ENCODE measurements at regions not wholly inside any gene's neighbourhood (a gene's known extent, or its start where the extent isn't known, plus 50 kb on each side); places are given as distances from the start of the nearest gene placed in this dataset.
"Not testable (repeated sequence)": the region's sequence is repeated elsewhere in the genome, so short reads cannot be mapped to it uniquely, and the experiment has no call there.

DNA sequence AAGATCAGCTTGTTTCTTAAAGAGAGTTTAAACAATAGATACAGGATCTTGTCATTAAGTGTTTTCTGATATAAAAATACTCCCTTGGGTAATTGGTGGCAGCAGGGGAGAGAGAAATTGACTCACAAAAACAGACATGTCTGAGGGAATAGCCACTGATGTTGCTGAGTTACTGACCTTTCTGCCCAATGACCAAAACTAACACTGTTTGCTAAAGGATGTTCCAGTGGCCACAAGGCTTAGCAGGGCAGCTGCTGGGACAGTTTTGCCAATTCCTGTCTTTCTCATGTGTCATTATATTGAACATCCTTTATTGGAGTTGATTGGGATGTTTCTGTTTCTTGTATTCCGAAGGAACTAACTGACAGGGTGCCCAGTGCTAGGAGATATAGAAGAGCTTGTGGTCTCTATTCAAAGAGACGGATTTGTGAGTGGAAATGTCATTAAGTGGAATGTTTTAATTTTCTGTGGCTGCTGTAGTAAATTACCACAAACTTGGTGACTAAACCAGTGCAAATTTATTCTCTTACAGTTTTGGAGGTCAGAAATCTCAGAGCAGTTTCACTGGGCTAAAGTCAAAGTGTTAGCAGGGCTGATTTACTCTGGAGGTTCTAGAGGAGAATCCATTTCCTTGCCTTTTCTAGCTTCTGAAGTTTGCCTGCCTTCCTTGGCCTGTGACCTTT, 124.8 kb upstream of the RMDN2 start:
- H3K27me3 ChIP-seq (ENCODE audit: control insufficient read depth in 3 of 3, insufficient read depth in 3 of 3, low read length in 2 of 3): no peaks in the 10 kb centered on the region
- no peak overlapping the region for H3K27ac ChIP-seq (ENCODE audit: low read depth in 1 of 2, low read length in 1 of 2)
- TF ChIP-seq, protein P1, sequence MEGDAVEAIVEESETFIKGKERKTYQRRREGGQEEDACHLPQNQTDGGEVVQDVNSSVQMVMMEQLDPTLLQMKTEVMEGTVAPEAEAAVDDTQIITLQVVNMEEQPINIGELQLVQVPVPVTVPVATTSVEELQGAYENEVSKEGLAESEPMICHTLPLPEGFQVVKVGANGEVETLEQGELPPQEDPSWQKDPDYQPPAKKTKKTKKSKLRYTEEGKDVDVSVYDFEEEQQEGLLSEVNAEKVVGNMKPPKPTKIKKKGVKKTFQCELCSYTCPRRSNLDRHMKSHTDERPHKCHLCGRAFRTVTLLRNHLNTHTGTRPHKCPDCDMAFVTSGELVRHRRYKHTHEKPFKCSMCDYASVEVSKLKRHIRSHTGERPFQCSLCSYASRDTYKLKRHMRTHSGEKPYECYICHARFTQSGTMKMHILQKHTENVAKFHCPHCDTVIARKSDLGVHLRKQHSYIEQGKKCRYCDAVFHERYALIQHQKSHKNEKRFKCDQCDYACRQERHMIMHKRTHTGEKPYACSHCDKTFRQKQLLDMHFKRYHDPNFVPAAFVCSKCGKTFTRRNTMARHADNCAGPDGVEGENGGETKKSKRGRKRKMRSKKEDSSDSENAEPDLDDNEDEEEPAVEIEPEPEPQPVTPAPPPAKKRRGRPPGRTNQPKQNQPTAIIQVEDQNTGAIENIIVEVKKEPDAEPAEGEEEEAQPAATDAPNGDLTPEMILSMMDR (IDR thresholded peaks at IDR 0.05; ENCODE audit: control extremely low read depth, extremely low read depth): no peak
- no peaks in the 10 kb centered on the region for H3K9me3 ChIP-seq (ENCODE audit: control insufficient read depth in 4 of 4, insufficient read depth in 3 of 4, low read length in 3 of 4)
- H3K4me3 ChIP-seq: no peak overlapping the region
- ATAC-seq (ENCODE audit: insufficient read depth, low FRiP score) (no peak), DNase-seq (no peak)
- H3K4me1 ChIP-seq (ENCODE audit: control insufficient read depth in 5 of 5, insufficient read depth in 5 of 5, low read length in 5 of 5): peaks cover 0 to 14% (median 0%) of the 10 kb centered on the region in 5 donors
- 95 to 96% methylated on average over 2 of the region's 2 CpGs for WGBS, 2 donors
- H3K9ac ChIP-seq (ENCODE audit: insufficient read depth in 1 of 2, low read length in 2 of 2): no peak overlapping the region
- H3K36me3 ChIP-seq (ENCODE audit: control insufficient read depth in 4 of 4, insufficient read depth in 4 of 4, low read length in 4 of 4): no peaks in the 10 kb centered on the region

DNA sequence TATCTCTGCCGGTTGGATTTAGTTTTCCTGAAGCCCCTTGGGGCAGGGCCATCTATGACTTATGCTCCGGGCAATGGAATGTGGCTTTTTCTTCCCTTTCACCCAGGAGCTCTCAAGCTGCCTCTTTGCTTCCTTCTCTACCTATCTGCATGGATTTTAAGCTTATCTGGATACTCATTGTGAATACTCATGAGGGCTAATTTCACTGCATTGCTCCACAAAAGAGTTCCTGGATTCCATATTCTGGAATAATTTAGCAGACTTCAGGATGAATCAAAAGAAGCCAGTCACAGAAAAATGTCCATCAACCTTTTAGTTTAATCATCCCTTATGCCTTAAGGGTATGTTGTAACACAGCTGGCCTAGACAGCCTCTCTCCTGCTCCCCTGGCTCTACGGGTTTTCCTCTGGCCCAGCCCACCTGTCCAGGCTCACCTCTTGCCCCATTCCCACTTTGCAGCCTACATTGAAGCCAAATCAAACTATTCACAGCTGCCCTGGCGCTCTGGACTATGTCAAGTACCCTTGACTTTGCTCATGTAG, 122.8 kb upstream of the RMDN2 start:
- TF ChIP-seq, protein P1 (IDR thresholded peaks at IDR 0.05; ENCODE audit: control extremely low read depth, extremely low read depth): no peak
- Histone ChIP-seq H3K4me1 (ENCODE audit: control insufficient read depth in 5 of 5, insufficient read depth in 5 of 5, low read length in 5 of 5) (peaks cover 0 to 14% (median 0%) of the 10 kb centered on the region in 5 donors), H3K9ac (ENCODE audit: insufficient read depth in 1 of 2, low read length in 2 of 2) (no peak overlapping the region), H3K27ac (ENCODE audit: low read depth in 1 of 2, low read length in 1 of 2) (no peak overlapping the region), H3K36me3 (ENCODE audit: control insufficient read depth in 4 of 4, insufficient read depth in 4 of 4, low read length in 4 of 4) (no peaks in the 10 kb centered on the region), H3K4me3 (no peak overlapping the region), H3K27me3 (ENCODE audit: control insufficient read depth in 3 of 3, insufficient read depth in 3 of 3, low read length in 2 of 3) (no peaks in the 10 kb centered on the region), H3K9me3 (ENCODE audit: control insufficient read depth in 4 of 4, insufficient read depth in 3 of 4, low read length in 3 of 4) (no peaks in the 10 kb centered on the region)
- 66 to 85% methylated on average over 4 of the region's 4 CpGs for WGBS, 2 donors
- ATAC-seq (ENCODE audit: insufficient read depth, low FRiP score) (peak; percentile 77), DNase-seq (no peak)

DNA sequence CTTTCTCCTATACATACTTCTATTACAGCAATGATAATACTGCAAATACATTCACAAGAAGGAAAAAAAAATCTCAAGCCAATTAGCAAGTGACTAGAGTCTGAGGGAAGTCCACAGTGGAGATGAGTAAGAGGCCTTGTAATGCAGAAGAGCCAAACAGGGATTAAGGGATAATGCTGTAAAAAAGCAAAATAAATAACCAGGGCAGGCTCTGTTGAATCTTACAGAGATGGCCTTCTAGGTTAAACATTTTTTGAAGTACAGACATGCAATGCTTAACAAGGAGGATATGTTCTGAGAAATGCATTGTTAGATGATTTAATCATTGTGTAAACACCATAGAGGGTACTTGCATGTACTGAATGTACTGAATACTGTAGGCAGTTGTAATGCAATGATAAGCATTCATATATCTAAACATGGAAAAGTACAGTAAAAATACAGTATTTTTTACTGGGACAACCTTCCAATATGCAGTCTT, 122.1 kb upstream of the RMDN2 start:
- H3K9me3 ChIP-seq (ENCODE audit: control insufficient read depth in 4 of 4, insufficient read depth in 3 of 4, low read length in 3 of 4): no peaks in the 10 kb centered on the region
- H3K27ac ChIP-seq (ENCODE audit: low read depth in 1 of 2, low read length in 1 of 2): no peak overlapping the region
- no peaks in the 10 kb centered on the region for H3K27me3 ChIP-seq (ENCODE audit: control insufficient read depth in 3 of 3, insufficient read depth in 3 of 3, low read length in 2 of 3)
- H3K36me3 ChIP-seq (ENCODE audit: control insufficient read depth in 4 of 4, insufficient read depth in 4 of 4, low read length in 4 of 4): no peaks in the 10 kb centered on the region
- no peak for DNase-seq
- peaks cover 0 to 14% (median 0%) of the 10 kb centered on the region in 5 donors for H3K4me1 ChIP-seq (ENCODE audit: control insufficient read depth in 5 of 5, insufficient read depth in 5 of 5, low read length in 5 of 5)
- H3K4me3 ChIP-seq: no peak overlapping the region
- TF ChIP-seq, protein P1 (IDR thresholded peaks at IDR 0.05; ENCODE audit: control extremely low read depth, extremely low read depth): no peak
- no peak overlapping the region for H3K9ac ChIP-seq (ENCODE audit: insufficient read depth in 1 of 2, low read length in 2 of 2)
- peak; percentile 81 for ATAC-seq (ENCODE audit: insufficient read depth, low FRiP score)

DNA sequence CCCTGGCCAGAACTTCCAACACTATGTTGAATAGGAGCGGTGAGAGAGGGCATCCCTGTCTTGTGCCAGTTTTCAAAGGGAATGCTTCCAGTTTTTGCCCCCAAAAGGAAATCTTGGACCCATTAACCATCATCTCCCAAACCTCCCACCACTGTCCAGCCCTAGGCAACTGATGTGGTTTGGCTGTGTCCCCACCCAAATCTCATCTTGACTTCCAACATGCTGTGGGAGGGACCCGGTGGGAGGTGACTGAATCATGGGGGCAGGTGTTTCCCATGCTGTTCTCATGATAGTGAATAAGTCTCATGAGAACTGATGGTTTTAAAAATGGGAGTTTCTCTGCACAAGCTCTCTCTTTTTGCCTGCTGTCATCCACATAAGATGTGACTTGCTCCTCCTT, 119.1 kb upstream of the RMDN2 start:
- WGBS, 2 donors: 88 to 92% methylated on average over 2 of the region's 2 CpGs

More for the DNA sequence above, 119.1 kb upstream of the RMDN2 start:
- not testable (repeated sequence) for ATAC-seq (ENCODE audit: insufficient read depth, low FRiP score); H3K9ac ChIP-seq (ENCODE audit: insufficient read depth in 1 of 2, low read length in 2 of 2); H3K9me3 ChIP-seq (ENCODE audit: control insufficient read depth in 4 of 4, insufficient read depth in 3 of 4, low read length in 3 of 4); DNase-seq; H3K27ac ChIP-seq (ENCODE audit: low read depth in 1 of 2, low read length in 1 of 2); H3K27me3 ChIP-seq (ENCODE audit: control insufficient read depth in 3 of 3, insufficient read depth in 3 of 3, low read length in 2 of 3); H3K36me3 ChIP-seq (ENCODE audit: control insufficient read depth in 4 of 4, insufficient read depth in 4 of 4, low read length in 4 of 4); H3K4me3 ChIP-seq
- peaks cover 0 to 14% (median 0%) of the 10 kb centered on the region in 5 donors for H3K4me1 ChIP-seq (ENCODE audit: control insufficient read depth in 5 of 5, insufficient read depth in 5 of 5, low read length in 5 of 5)
